Osteocyte (in vitro differentiated cells): ENCODE measurements at regions not wholly inside any gene's neighbourhood (a gene's known extent, or its start where the extent isn't known, plus 50 kb on each side); places are given as distances from the start of the nearest gene placed in this dataset.

Experiments used
- DNase-seq: peaks from one replicate; pipeline ENCODE4 v3.0.0; 2021; ENCODE audit warnings: mixed read lengths; ENCODE audit not compliant: unreplicated experiment; ENCODE audit errors: extremely low spot score
- H3K27ac Mint-ChIP-seq: one replicate; pipeline ENCODE4 v1.8.0; 2021; ENCODE audit warnings: mild to moderate bottlenecking, mixed read lengths; ENCODE audit not compliant: unreplicated experiment
- H3K27me3 Mint-ChIP-seq: one replicate; pipeline ENCODE4 v1.8.0; 2021; ENCODE audit warnings: mixed read lengths; ENCODE audit not compliant: unreplicated experiment
- H3K36me3 Mint-ChIP-seq: one replicate; pipeline ENCODE4 v1.8.0; 2021; ENCODE audit warnings: mixed read lengths; ENCODE audit not compliant: unreplicated experiment
- H3K4me1 Mint-ChIP-seq: one replicate; pipeline ENCODE4 v1.8.0; 2021; ENCODE audit warnings: mixed read lengths; ENCODE audit not compliant: unreplicated experiment
- H3K4me3 Mint-ChIP-seq: one replicate; pipeline ENCODE4 v1.8.0; 2021; ENCODE audit warnings: mild to moderate bottlenecking, moderate library complexity, mixed read lengths; ENCODE audit not compliant: unreplicated experiment
- H3K9me3 Mint-ChIP-seq: one replicate; pipeline ENCODE4 v1.8.0; 2021; ENCODE audit warnings: mixed read lengths; ENCODE audit not compliant: unreplicated experiment
- CTCF ChIP-seq: fragments of 200-600 bp; sonication (generic); IDR thresholded peaks from 2 replicates; pipeline ENCODE4 v1.5.0; 2021; ENCODE audit warnings: antibody characterized with exemption, mild to moderate bottlenecking, moderate library complexity

GRCh38 chr16:51936846-51937245, 610.1 kb downstream of the TOX3 start:
- DNase-seq = no peak
- Mint-ChIP-seq H3K4me3 (no peak overlapping the region), H3K27ac (no peak overlapping the region), H3K9me3 (no peaks in the 10 kb centered on the region), H3K27me3 (no peaks in the 10 kb centered on the region), H3K36me3 (no peaks in the 10 kb centered on the region), H3K4me1 (no peaks in the 10 kb centered on the region)
- no peak for TF ChIP-seq CTCF

- DNase-seq = no peak
- no peaks in the 10 kb centered on the region for H3K4me1 Mint-ChIP-seq
- no peaks in the 10 kb centered on the region for H3K9me3 Mint-ChIP-seq
- no peak overlapping the region for H3K27ac Mint-ChIP-seq
- H3K4me3 Mint-ChIP-seq = no peak overlapping the region
- H3K27me3 Mint-ChIP-seq = peaks cover under 1% of the 10 kb centered on the region
- no peak for TF ChIP-seq CTCF
- H3K36me3 Mint-ChIP-seq = no peaks in the 10 kb centered on the region
These were observed 614.6 kb downstream of the TOX3 start for GRCh38 chr16:51932317-51932716.

GRCh38 chr16:51931653-51932052, 615.3 kb downstream of the TOX3 start:
- DNase-seq = no peak
- Mint-ChIP-seq H3K9me3 (no peaks in the 10 kb centered on the region), H3K36me3 (no peaks in the 10 kb centered on the region), H3K27me3 (peaks cover 3% of the 10 kb centered on the region), H3K27ac (no peak overlapping the region), H3K4me3 (no peak overlapping the region), H3K4me1 (no peaks in the 10 kb centered on the region)
- no peak for TF ChIP-seq CTCF

- peaks cover 3% of the 10 kb centered on the region for H3K27me3 Mint-ChIP-seq
- no peak for DNase-seq
- no peak overlapping the region for H3K4me3 Mint-ChIP-seq
- no peaks in the 10 kb centered on the region for H3K4me1 Mint-ChIP-seq
- H3K27ac Mint-ChIP-seq = no peak overlapping the region
- no peaks in the 10 kb centered on the region for H3K36me3 Mint-ChIP-seq
- no peak for TF ChIP-seq CTCF
- no peaks in the 10 kb centered on the region for H3K9me3 Mint-ChIP-seq
These were observed 622.2 kb downstream of the TOX3 start for GRCh38 chr16:51924744-51925143.

- peaks cover 3% of the 10 kb centered on the region for H3K27me3 Mint-ChIP-seq
- H3K36me3 Mint-ChIP-seq = no peaks in the 10 kb centered on the region
- H3K27ac Mint-ChIP-seq = no peak overlapping the region
- no peak for DNase-seq
- H3K4me1 Mint-ChIP-seq = no peaks in the 10 kb centered on the region
- TF ChIP-seq CTCF = no peak
- no peak overlapping the region for H3K4me3 Mint-ChIP-seq
- H3K9me3 Mint-ChIP-seq = no peaks in the 10 kb centered on the region
These were observed 624.5 kb downstream of the TOX3 start for GRCh38 chr16:51922476-51922875.
